GM20431 (cell line): ENCODE measurements at regions not wholly inside any gene's neighbourhood (a gene's known extent, or its start where the extent isn't known, plus 50 kb on each side); places are given as distances from the start of the nearest gene placed in this dataset.

Source experiments
- in situ Hi-C: fragments of 300-500 bp; cut with MseI, MboI; formaldehyde crosslinking; loops from one replicate; pipeline ENCODE4 v1.15.0; 2020; ENCODE audit warnings: low sequenced_read_pairs; ENCODE audit not compliant: unreplicated experiment

- in situ Hi-C loops: no loop called here
These were observed 303.4 kb downstream of the DIPK2A start for GRCh38 chr3:144275005-144275404.

- in situ Hi-C loops: no loop called here
These were observed 310.7 kb downstream of the DIPK2A start for GRCh38 chr3:144282313-144282712.

GRCh38 chr3:144286235-144286910 is 314.8 kb downstream of the DIPK2A start:
- in situ Hi-C loops: no loop called here

- in situ Hi-C loops: no loop called here
These were observed 315.4 kb downstream of the DIPK2A start for GRCh38 chr3:144287001-144287400.

GRCh38 chr3:144289057-144289456 is 317.4 kb downstream of the DIPK2A start:
- in situ Hi-C loops: no loop called here

- in situ Hi-C loops: no loop called here
These were observed 323.3 kb downstream of the DIPK2A start for GRCh38 chr3:144294659-144295538.

- in situ Hi-C loops: no loop called here
These were observed 324.0 kb downstream of the DIPK2A start for GRCh38 chr3:144295613-144296012.

GRCh38 chr3:144296808-144297207 is 325.2 kb downstream of the DIPK2A start:
- in situ Hi-C loops: no loop called here

GRCh38 chr3:144301863-144302262 is 330.2 kb downstream of the DIPK2A start:
- in situ Hi-C loops: no loop called here

GRCh38 chr3:144307951-144308350 is 336.3 kb downstream of the DIPK2A start:
- in situ Hi-C loops: no loop called here

- in situ Hi-C loops: no loop called here
These were observed 336.8 kb downstream of the DIPK2A start for GRCh38 chr3:144308396-144308795.

GRCh38 chr3:144312702-144313101 is 341.1 kb downstream of the DIPK2A start:
- in situ Hi-C loops: no loop called here

GRCh38 chr3:144314946-144315345 is 343.3 kb downstream of the DIPK2A start:
- in situ Hi-C loops: no loop called here

- in situ Hi-C loops: no loop called here
These were observed 346.3 kb downstream of the DIPK2A start for GRCh38 chr3:144317961-144318360.

- in situ Hi-C loops: no loop called here
These were observed 352.5 kb downstream of the DIPK2A start for GRCh38 chr3:144324076-144324475.

GRCh38 chr3:144332868-144333267 is 361.2 kb downstream of the DIPK2A start:
- in situ Hi-C loops: no loop called here

- in situ Hi-C loops: no loop called here
These were observed 369.8 kb downstream of the DIPK2A start for GRCh38 chr3:144341471-144341870.

GRCh38 chr3:144343343-144343742 is 371.7 kb downstream of the DIPK2A start:
- in situ Hi-C loops: no loop called here

GRCh38 chr3:144343777-144344176 is 372.2 kb downstream of the DIPK2A start:
- in situ Hi-C loops: no loop called here

GRCh38 chr3:144344925-144345548 is 373.4 kb downstream of the DIPK2A start:
- in situ Hi-C loops: no loop called here

GRCh38 chr3:144350125-144350524 is 378.5 kb downstream of the DIPK2A start:
- in situ Hi-C loops: no loop called here
